H1 (cell line): ENCODE measurements at regions not wholly inside any gene's neighbourhood (a gene's known extent, or its start where the extent isn't known, plus 50 kb on each side); places are given as distances from the start of the nearest gene placed in this dataset.

ENCODE experiments used
- CTCF ChIA-PET: fragments of 300-600 bp; sonication (Branson Sonifier 250); formaldehyde crosslinking; loops from one replicate; lab custom pipeline; 2021; ENCODE audit not compliant: partially characterized antibody; lab: Charles Lee
- POLR2A ChIA-PET: fragments of 300-600 bp; sonication (Branson Sonifier 250); formaldehyde crosslinking; loops from one replicate; lab custom pipeline; 2021; ENCODE audit warnings: inconsistent platforms; ENCODE audit not compliant: partially characterized antibody; lab: Charles Lee
- DNase-seq, 2 experiments: peaks; one replicate each; pipeline versions ENCODE4 v3.0.0 to v3.0.0-alpha.2; 2010 to 2022; ENCODE audit warnings: low spot score in 2 of 2, low read depth in 1 of 2, mixed read lengths in 1 of 2
- FAIRE-seq: peaks from 2 replicates; lab custom pipeline; 2011; peaks lifted over from hg19 to GRCh38; lab: Jason Lieb, UNC
- H2AFZ ChIP-seq: 2 replicates; pipeline ENCODE4 v1.8.1; 2012; ENCODE audit warnings: low read length, inconsistent platforms
- H2AK5ac ChIP-seq: 2 replicates; pipeline ENCODE4 v1.6.1; 2013; ENCODE audit warnings: low read depth, low read length
- H2BK120ac ChIP-seq: replicated peaks from 2 replicates; pipeline ENCODE3; 2013; ENCODE audit warnings: low read depth, low read length, inconsistent platforms
- H2BK12ac ChIP-seq: 2 replicates; pipeline ENCODE4 v1.6.1; 2013; ENCODE audit warnings: low read depth, low read length
- H2BK15ac ChIP-seq: 2 replicates; pipeline ENCODE4 v1.6.1; 2013; ENCODE audit warnings: low read length
- H2BK20ac ChIP-seq: 2 replicates; pipeline ENCODE4 v1.6.1; 2013; ENCODE audit warnings: low read length
- H2BK5ac ChIP-seq: 2 replicates; pipeline ENCODE4 v1.6.1; 2013; ENCODE audit warnings: low read depth, low read length
- H3K14ac ChIP-seq: 2 replicates; pipeline ENCODE4 v1.6.1; 2013; ENCODE audit warnings: inconsistent platforms; ENCODE audit not compliant: insufficient read length
- H3K18ac ChIP-seq: 2 replicates; pipeline ENCODE4 v1.6.1; 2013; ENCODE audit warnings: low read length; ENCODE audit errors: extremely low read depth
- H3K23ac ChIP-seq: 2 replicates; pipeline ENCODE4 v1.6.1; 2013; ENCODE audit warnings: inconsistent platforms; ENCODE audit not compliant: insufficient read length
- H3K23me2 ChIP-seq: 2 replicates; pipeline ENCODE4 v1.6.1; 2013; ENCODE audit warnings: low read depth, low read length
- H3K27ac ChIP-seq: 2 replicates; pipeline ENCODE4 v1.6.1; 2011; ENCODE audit warnings: low read depth, low read length, inconsistent platforms
- H3K27me3 ChIP-seq, 4 experiments: replicated peaks in 1 of 4; 1 replicate in 1 of 4; 2 replicates in 3 of 4; pipeline versions ENCODE4 v1.6.1 to v1.8.1; 2011 to 2013; ENCODE audit warnings: low read length in 3 of 4, mild to moderate bottlenecking in 3 of 4, inconsistent platforms in 2 of 4, mixed read lengths in 2 of 4, moderate library complexity in 1 of 4; ENCODE audit not compliant: control insufficient read depth in 3 of 4, insufficient read depth in 3 of 4; ENCODE audit errors: extremely low read depth in 1 of 4
- H3K36me3 ChIP-seq, 4 experiments: 2 replicates each; pipeline versions ENCODE4 v1.6.1 to v1.8.1; 2011 to 2013; ENCODE audit warnings: mild to moderate bottlenecking in 4 of 4, low read length in 3 of 4, moderate library complexity in 2 of 4, control low read depth in 1 of 4, inconsistent platforms in 1 of 4; ENCODE audit not compliant: insufficient read depth in 4 of 4, control insufficient read depth in 2 of 4
- H3K4ac ChIP-seq: replicated peaks from 2 replicates; pipeline ENCODE3; 2013; ENCODE audit warnings: low read length, low read depth, mixed read lengths, inconsistent platforms; ENCODE audit not compliant: insufficient read length
- H3K4me1 ChIP-seq, 4 experiments: replicated peaks in 1 of 4; 1 replicate in 1 of 4; 2 replicates in 3 of 4; pipeline versions ENCODE4 v1.6.1 to v1.8.1; 2011 to 2013; ENCODE audit warnings: low read length in 3 of 4, inconsistent platforms in 2 of 4, mixed read lengths in 1 of 4; ENCODE audit not compliant: insufficient read depth in 4 of 4, control insufficient read depth in 3 of 4
- H3K4me2 ChIP-seq, 2 experiments: 2 replicates each; pipeline versions ENCODE4 v1.6.1 to v1.8.1; 2011 to 2013; ENCODE audit warnings: low read depth in 2 of 2, low read length in 2 of 2, control low read depth in 1 of 2, inconsistent platforms in 1 of 2, mild to moderate bottlenecking in 1 of 2; ENCODE audit not compliant: insufficient read depth in 1 of 2
- H3K4me3 ChIP-seq, 4 experiments: fragments of 200-600, 300-600 bp in 1 of 4; sonication (generic), shearing (Covaris generic), sonication (Bioruptor Twin) in 1 of 4; 2 replicates each; pipeline versions ENCODE4 v1.5.1 to v1.8.1; 2011 to 2016; ENCODE audit warnings: low read length in 4 of 4, low read depth in 3 of 4, control low read depth in 2 of 4, inconsistent platforms in 2 of 4, mild to moderate bottlenecking in 2 of 4, mixed read lengths in 1 of 4, moderate library complexity in 1 of 4; ENCODE audit not compliant: insufficient read depth in 2 of 4; ENCODE audit errors: extremely low read depth in 1 of 4
- H3K56ac ChIP-seq: replicated peaks from 2 replicates; pipeline ENCODE3; 2013; ENCODE audit warnings: low read depth, mild to moderate bottlenecking, mixed read lengths, low read length, inconsistent platforms; ENCODE audit not compliant: insufficient read length
- H3K79me1 ChIP-seq: 2 replicates; pipeline ENCODE4 v1.6.1; 2013; ENCODE audit warnings: low read depth, low read length, control low read depth
- H3K79me2 ChIP-seq, 2 experiments: 2 replicates each; pipeline versions ENCODE4 v1.6.1 to v1.8.1; 2012 to 2013; ENCODE audit warnings: low read length in 2 of 2, mild to moderate bottlenecking in 2 of 2, inconsistent platforms in 1 of 2; ENCODE audit not compliant: insufficient read depth in 2 of 2, control insufficient read depth in 1 of 2
- H3K9ac ChIP-seq, 4 experiments: replicated peaks in 1 of 4; 1 replicate in 1 of 4; 2 replicates in 3 of 4; pipeline versions ENCODE4 v1.6.1 to v1.8.1; 2011 to 2013; ENCODE audit warnings: low read depth in 3 of 4, low read length in 3 of 4, control low read depth in 2 of 4, mild to moderate bottlenecking in 2 of 4, moderate library complexity in 2 of 4, inconsistent platforms in 1 of 4; ENCODE audit errors: extremely low read depth in 1 of 4
- H3K9me3 ChIP-seq, 2 experiments: 2 replicates each; pipeline versions ENCODE4 v1.6.1 to v1.8.1; 2012 to 2013; ENCODE audit warnings: mild to moderate bottlenecking in 2 of 2, moderate library complexity in 2 of 2, control low read depth in 1 of 2, inconsistent platforms in 1 of 2, low read depth in 1 of 2, low read length in 1 of 2, mixed read lengths in 1 of 2; ENCODE audit not compliant: insufficient read depth in 2 of 2
- H4K20me1 ChIP-seq, 2 experiments: replicated peaks in 1 of 2; 2 replicates each; pipeline versions ENCODE3 to v1.8.1; 2011 to 2013; ENCODE audit warnings: inconsistent platforms in 2 of 2, low read length in 2 of 2, mild to moderate bottlenecking in 1 of 2; ENCODE audit not compliant: insufficient read depth in 2 of 2, control insufficient read depth in 1 of 2
- H4K5ac ChIP-seq: 2 replicates; pipeline ENCODE4 v1.6.1; 2013; ENCODE audit warnings: low read length, low read depth, mixed read lengths, inconsistent platforms; ENCODE audit not compliant: insufficient read length
- H4K8ac ChIP-seq: 2 replicates; pipeline ENCODE4 v1.8.0; 2013; ENCODE audit warnings: mild to moderate bottlenecking, moderate library complexity, low read length, inconsistent platforms; ENCODE audit not compliant: insufficient read depth; ENCODE audit errors: extremely low read depth
- H4K91ac ChIP-seq: replicated peaks from 2 replicates; pipeline ENCODE3; 2013; ENCODE audit warnings: low read length, mixed read lengths, inconsistent platforms; ENCODE audit not compliant: insufficient read length
- ATF2 ChIP-seq: IDR thresholded peaks from 2 replicates; pipeline ENCODE4 v1.6.1; 2012; ENCODE audit warnings: low read length, inconsistent platforms
- EGR1 ChIP-seq: IDR thresholded peaks from 2 replicates; pipeline ENCODE4 v1.6.1; 2011; ENCODE audit warnings: low read depth, low read length, borderline replicate concordance
- GABPA ChIP-seq: IDR thresholded peaks from 2 replicates; pipeline ENCODE4 v1.6.1; 2011; ENCODE audit warnings: mild to moderate bottlenecking, low read length, moderate library complexity, borderline replicate concordance; ENCODE audit not compliant: insufficient read depth
- HDAC2 ChIP-seq, 2 experiments: fragments of 300-600 bp in 1 of 2; sonication (generic) in 1 of 2; IDR thresholded peaks; 2 replicates each; pipeline ENCODE4 v1.6.1; 2011 to 2012; ENCODE audit warnings: low read depth in 2 of 2, low read length in 2 of 2, mild to moderate bottlenecking in 2 of 2, moderate library complexity in 2 of 2, borderline replicate concordance in 1 of 2, inconsistent platforms in 1 of 2
- MAFK ChIP-seq: IDR thresholded peaks from 2 replicates; pipeline ENCODE4 v1.6.1; 2012; ENCODE audit warnings: low read depth, mild to moderate bottlenecking, improper control_type of control experiment, low read length
- PHF8 ChIP-seq: fragments of 200-600 bp; sonication (generic); conservative IDR thresholded peaks from 2 replicates; pipeline ENCODE4 v1.7.1; 2012; ENCODE audit warnings: low read depth, mild to moderate bottlenecking, inconsistent platforms, low read length, moderate library complexity
- TAF1 ChIP-seq: IDR thresholded peaks from 2 replicates; pipeline ENCODE4 v1.6.1; 2011; ENCODE audit warnings: mild to moderate bottlenecking, low read depth, low read length
- TBP ChIP-seq: IDR thresholded peaks from 2 replicates; pipeline ENCODE4 v1.6.1; 2011; ENCODE audit warnings: low read depth, low read length, improper control_type of control experiment
- WGBS, 2 experiments: shearing (Covaris generic) in 1 of 2; methylation state at CpG; one replicate each; pipeline versions ENCODE4 v1.1.6 to v1.1.7; 2013 to 2015; ENCODE audit warnings: low lambda C conversion rate in 2 of 2, mixed read lengths in 2 of 2, inconsistent platforms in 1 of 2, low coverage in 1 of 2, missing lambda C conversion rate in 1 of 2; ENCODE audit not compliant: insufficient replicate concordance in 2 of 2, insufficient coverage in 1 of 2, insufficient read length in 1 of 2; ENCODE audit errors: extremely low coverage in 1 of 2, missing lambda C conversion rate in 1 of 2; 5-methylcytosine and 5-hydroxymethylcytosine counted together

DNA sequence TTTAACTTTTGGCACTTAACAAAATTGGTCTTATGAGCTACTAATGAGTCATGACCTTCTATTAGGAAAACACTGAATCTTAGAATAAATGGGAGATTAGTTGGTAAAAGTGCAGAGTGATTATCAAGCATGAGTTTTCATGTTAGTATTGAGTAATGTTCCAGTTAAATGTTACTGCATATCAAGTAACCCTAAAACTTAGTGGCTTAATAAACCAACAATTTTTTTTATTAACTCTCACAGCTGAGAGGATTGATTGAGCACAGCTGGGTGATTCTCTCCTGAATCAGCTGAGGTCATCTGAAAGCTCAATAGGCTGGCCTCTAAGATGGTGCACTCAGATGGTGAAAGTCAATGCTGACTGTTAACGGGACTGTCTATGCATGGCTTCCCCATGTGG is 248.6 kb downstream of the BCL11B start:
- FAIRE-seq (no peak), DNase-seq (no peak)
- no peak overlapping the region for H2AK5ac ChIP-seq
- H2BK5ac ChIP-seq, result no peak overlapping the region
- no peak overlapping the region for H2BK120ac ChIP-seq
- no peak overlapping the region for H3K9ac ChIP-seq
- H3K14ac ChIP-seq, result no peak overlapping the region
- CTCF ChIA-PET, result no interaction called here
- no peak overlapping the region for H2BK15ac ChIP-seq
- no peak overlapping the region for H3K23ac ChIP-seq
- POLR2A ChIA-PET, result no interaction called here
- no peak overlapping the region for H4K5ac ChIP-seq
- H3K56ac ChIP-seq, result no peak overlapping the region
- no peaks in the 10 kb centered on the region for H3K23me2 ChIP-seq
- H3K18ac ChIP-seq, result no peak overlapping the region
- TF ChIP-seq MAFK (no peak), HDAC2 (IDR thresholded peaks at IDR 0.05; ENCODE audit: borderline replicate concordance in 1 of 2, low read depth in 2 of 2, low read length in 2 of 2) (no peak), TAF1 (no peak), EGR1 (no peak), ATF2 (no peak), PHF8 (no peak), GABPA (no peak), TBP (no peak)
- TF ChIP-seq, all 59 proteins: peak for 0
- H2AFZ ChIP-seq, result no peak overlapping the region
- no peak overlapping the region for H3K4me3 ChIP-seq
- no peak overlapping the region for H3K4me2 ChIP-seq
- H3K36me3 ChIP-seq, result no peaks in the 10 kb centered on the region
- H4K91ac ChIP-seq, result no peak overlapping the region
- H4K8ac ChIP-seq, result no peak overlapping the region
- H3K4ac ChIP-seq, result no peak overlapping the region
- no peak overlapping the region for H2BK20ac ChIP-seq
- no peaks in the 10 kb centered on the region for H4K20me1 ChIP-seq
- 17% methylated on average over 1 of the region's 1 CpG; no CpG with 5 or more reads in 1 of the 2 experiments for whole genome bisulfite sequencing, 2 experiments
- H3K79me2 ChIP-seq, result no peaks in the 10 kb centered on the region
- H3K9me3 ChIP-seq, result 0 out of 4 replicates have a peak, but pooled peaks cover 0 to 3% of the 10 kb centered on the region in 2 experiments
- no peaks in the 10 kb centered on the region for H3K79me1 ChIP-seq
- no peaks in the 10 kb centered on the region for H3K27me3 ChIP-seq
- H2BK12ac ChIP-seq, result no peak overlapping the region
- H3K4me1 ChIP-seq, result no peaks in the 10 kb centered on the region
- no peak overlapping the region for H3K27ac ChIP-seq
